Prostate gland (tissue), 1 donor: ENCODE measurements at regions not wholly inside any gene's neighbourhood (a gene's known extent, or its start where the extent isn't known, plus 50 kb on each side); places are given as distances from the start of the nearest gene placed in this dataset.

Source experiments
- POLR2A ChIP-seq: fragments of 450-650 bp; IDR thresholded peaks from one replicate; pipeline ENCODE4 v1.6.1; 2016; ENCODE audit warnings: antibody characterized with exemption, mild to moderate bottlenecking
- POLR2AphosphoS5 ChIP-seq: sonication (generic); formaldehyde crosslinking; IDR thresholded peaks from one replicate; pipeline ENCODE4 v1.6.1; 2017; ENCODE audit warnings: antibody characterized with exemption

DNA sequence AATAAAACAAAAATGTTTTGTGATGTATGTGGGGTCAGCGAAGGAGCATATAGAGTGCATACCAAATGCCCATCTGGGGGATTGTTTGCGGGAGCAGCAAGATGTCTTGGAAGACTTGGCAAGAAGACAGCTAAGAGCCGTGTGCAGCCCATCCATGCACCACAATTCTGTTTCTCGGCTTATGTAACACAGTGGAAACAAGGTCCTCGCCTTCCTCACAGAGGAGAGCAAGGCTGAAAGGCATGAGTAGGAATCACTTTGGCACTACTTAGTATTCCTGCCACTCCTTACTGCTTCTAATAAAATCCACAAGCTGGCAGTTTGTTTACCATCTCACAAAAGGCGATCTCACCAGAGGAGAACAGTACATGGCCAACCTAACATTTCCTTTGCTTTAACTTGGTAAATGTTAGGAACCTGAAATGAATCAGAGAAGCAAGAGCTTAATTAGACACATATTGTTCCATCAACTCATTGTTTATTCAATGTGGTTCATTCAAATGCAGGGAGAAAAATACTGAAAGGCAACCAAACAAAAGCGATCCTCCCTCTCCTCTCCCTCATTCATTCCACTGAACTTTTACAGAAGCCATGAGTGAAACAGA lies 648.1 kb downstream of the ACTL7B start:
- TF ChIP-seq POLR2A: no peak
- TF ChIP-seq POLR2AphosphoS5: peak; percentile 39
